UCSD-AML1 (cell line): ENCODE measurements at regions not wholly inside any gene's neighbourhood (a gene's known extent, or its start where the extent isn't known, plus 50 kb on each side); places are given as distances from the start of the nearest gene placed in this dataset.
"Not testable (repeated sequence)": the region's sequence is repeated elsewhere in the genome, so short reads cannot be mapped to it uniquely, and the experiment has no call there.

Source experiments
- DNase-seq: peaks from one replicate; lab custom pipeline; 2025; ENCODE audit not compliant: unreplicated experiment; lab: John Stamatoyannopoulos, UW

GRCh38 chrX:129361576-129361975, 161.7 kb downstream of the SMARCA1 start:
- DNase-seq: no peak

DNA sequence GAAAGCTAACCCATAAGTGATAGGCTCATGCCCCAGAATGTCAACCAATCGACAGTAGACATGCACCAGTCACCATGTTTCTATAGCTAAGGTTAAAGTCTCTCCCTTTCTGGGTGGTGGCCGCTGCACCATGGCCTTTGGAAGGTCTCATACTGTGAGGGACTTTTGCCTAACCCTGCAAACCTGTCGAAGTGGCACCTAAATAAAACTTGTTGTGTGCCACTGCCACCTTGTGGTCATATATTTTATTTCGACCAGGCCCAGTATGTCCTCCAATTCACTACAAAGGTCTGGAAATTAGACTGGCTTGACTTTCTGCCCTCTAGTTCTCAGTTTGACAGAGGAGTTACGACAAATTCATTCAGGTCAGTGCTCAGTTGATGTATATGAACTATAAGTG, 163.1 kb downstream of the SMARCA1 start:
- peak; percentile 17 for DNase-seq

DNA sequence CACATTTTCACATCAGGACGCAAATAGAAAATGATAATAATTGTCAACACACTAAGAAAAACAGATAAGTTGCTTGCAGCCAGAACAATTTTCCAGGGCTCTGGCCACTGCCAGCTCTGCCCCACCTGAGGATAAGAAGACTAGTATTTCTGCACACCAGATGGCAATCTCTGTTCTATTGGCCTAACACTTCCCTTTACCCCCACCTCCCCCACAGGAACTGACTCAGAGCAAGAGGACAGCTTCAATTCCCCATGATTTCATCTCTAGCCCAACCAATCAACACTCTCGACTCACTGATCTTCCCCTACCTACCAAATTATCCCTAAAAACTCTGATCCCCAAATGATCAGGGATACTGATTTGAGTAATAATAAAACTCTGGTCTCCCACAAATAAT, 164.0 kb downstream of the SMARCA1 start:
- DNase-seq: no peak

DNA sequence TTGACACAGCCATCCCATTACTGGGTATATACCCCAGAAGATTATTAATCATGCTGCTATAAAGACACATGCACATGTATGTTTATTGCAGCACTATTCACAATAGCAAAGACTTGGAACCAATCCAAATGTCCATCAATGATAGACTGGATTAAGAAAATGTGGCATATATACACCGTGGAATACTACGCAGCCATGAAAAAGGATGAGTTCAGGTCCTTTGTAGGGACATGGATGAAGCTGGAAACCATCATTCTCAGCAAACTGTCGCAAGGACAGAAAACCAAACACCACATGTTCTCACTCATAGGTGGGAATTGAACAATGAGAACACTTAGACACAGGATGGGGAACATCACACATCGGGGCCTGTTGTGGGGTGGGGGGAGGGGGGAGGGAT, 165.9 kb downstream of the SMARCA1 start:
- not testable (repeated sequence) for DNase-seq

DNA sequence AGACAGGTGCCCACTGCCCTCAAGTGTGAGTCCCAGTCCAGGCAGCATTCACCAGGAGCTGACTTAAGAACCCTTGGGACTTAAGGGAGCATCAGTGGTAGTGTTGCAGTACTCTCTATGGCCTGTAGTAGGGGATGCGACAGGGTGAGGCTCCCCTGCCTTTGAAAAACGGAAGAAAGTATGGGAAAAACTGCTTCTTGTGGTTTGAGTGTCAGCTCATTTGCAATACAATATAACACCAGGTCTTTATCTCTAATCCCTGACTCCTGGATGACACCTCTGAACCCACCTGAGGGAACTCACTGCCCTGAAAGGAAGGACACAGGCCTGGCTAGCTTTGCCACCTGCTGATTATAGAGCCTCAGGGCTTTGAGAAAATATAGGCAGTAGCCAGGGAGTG, 176.0 kb downstream of the SMARCA1 start:
- no peak for DNase-seq

DNA sequence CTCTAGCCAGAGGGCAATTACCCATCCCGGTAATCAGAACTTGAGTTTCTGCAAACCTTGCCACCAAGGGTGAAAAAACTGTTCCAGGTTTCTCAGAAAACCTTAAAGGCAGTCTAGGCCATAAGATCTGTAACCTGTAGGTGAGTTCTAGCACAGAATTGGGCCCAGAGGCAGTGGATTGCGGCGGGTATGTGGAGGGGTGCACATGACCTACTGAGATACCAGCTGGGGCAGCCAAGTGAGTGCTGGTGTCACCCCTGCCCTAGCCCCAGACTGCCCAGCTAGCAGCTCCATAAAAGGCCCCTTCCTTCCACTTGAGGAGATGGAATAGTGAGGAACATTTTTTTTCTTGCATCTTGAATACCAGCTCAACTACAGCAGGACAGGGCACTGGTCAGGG, 176.7 kb downstream of the SMARCA1 start:
- no peak for DNase-seq

DNA sequence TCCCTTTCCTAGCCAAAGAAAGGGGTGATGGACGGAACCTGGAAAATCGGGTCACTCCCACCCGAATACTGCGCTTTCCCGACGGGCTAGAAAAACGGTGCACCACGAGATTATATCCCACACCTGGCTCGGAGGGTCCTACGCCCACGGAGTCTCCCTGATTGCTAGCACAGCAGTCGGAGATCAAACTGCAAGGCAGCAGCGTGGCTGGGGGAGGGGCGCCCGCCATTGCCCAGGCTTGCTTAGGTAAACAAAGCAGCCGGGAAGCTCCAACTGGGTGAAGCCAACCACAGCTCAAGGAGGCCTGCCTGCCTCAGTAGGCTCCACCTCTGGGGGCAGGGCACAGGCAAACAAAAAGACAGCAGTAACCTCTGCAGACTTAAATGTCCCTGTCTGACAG, 186.0 kb downstream of the SMARCA1 start:
- not testable (repeated sequence) for DNase-seq

DNA sequence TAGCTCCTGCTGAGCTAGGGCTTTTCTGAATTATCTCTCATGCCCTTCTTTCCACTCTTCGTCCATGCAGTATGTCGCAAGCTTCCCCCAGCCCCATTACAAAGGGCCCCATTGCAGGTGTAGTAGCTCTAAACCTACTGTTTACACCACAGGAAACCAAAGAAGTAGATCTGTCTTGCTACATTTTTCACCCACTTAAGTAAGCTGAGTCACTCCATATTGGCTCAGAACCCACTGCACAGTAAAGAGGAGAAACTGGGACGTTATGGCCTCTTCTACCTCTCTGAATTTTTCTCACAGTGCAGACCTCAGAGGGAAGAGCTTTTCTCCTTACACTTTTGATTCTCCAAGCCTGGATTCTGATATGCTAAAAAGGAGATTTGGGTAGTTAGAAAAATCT, 200.2 kb downstream of the SMARCA1 start:
- no peak for DNase-seq

DNA sequence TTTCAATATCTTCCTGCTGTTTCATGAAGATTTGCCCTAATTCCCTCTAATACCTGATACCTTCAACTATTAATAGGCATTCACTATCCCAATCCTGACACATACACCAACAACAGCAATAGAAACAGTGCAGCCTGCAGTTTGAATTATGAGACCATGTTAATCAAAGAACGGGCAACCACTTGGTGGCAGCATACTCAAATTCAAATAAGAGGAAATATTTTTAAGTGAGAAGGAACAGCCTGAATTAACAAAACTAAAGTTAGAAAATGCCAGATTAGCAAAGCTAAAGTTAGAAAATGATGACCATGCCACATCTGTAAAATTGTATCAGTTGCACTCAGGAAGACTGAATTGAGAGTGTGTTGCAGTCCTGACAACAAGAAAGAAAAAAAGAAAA, 204.9 kb downstream of the SMARCA1 start:
- DNase-seq: no peak

GRCh38 chrX:129316461-129316860, 206.8 kb downstream of the SMARCA1 start:
- DNase-seq: no peak

- no peak for DNase-seq
These were observed 213.3 kb downstream of the SMARCA1 start for GRCh38 chrX:129310000-129310399.

GRCh38 chrX:129262912-129263311, 260.4 kb downstream of the SMARCA1 start:
- no peak for DNase-seq

- peak; percentile 10 for DNase-seq
These were observed 267.8 kb downstream of the SMARCA1 start for GRCh38 chrX:129255516-129255915.

DNA sequence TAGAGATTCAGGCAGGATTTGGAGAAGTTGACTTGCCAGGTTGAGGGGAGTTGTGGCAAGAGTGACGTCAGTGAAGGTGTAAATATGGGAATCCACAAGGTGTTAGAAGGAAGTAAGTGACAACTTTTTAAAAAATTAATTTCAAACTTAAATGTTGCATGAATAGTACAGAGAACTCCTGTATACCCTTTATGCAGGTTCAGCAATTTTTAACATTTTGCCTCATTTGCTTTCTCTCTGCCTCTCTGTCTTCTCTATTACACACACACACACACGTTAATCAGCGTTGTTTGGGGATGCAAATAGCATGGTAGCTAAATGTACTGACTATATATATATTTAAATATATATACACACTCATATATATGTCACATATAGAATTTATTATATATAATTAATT, 273.7 kb downstream of the SMARCA1 start:
- no peak for DNase-seq

DNA sequence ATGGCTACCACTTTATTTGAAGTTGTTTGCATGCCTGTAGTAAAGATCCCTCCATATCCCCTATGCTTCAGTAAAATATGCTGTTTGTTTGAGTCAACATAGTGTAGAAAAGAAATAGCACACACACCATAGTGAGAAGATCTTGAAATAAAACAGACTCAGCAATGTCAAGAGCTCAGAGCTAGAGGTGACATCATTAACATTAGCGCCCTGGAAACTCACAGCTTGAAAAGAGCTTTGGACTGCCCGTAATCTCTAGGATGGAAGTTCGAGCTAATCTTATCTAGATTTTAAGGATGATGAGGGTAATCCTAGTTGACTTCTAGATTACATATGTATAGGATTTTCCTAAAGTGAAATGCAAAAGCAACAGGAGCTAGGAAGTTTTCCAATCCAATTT, 275.6 kb downstream of the SMARCA1 start:
- no peak for DNase-seq

- DNase-seq: no peak
These were observed 283.9 kb downstream of the SMARCA1 start for GRCh38 chrX:129239371-129239770.

- no peak for DNase-seq
These were observed 285.3 kb downstream of the SMARCA1 start for GRCh38 chrX:129238011-129238410.

- no peak for DNase-seq
These were observed 287.4 kb downstream of the SMARCA1 start for GRCh38 chrX:129235903-129236302.

DNA sequence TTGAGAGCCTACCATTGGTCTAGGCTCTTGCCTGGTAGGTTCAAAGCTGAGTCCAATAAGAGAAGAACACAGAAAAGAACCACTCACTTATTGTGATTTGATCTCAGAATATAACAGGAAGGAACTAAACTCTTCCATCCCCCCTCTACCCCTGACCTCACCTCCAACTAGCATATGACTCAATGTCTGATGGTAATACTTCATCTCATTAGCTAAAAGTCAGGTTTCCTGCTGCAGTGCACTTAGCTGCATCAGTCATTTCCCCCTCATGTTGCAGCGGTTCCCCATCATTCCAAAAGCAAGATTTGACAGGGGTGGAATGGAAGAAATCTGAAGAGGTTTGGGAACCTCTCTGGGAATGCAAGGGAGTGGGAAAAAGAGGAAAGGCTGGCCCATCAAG, 289.5 kb downstream of the SMARCA1 start:
- no peak for DNase-seq

DNA sequence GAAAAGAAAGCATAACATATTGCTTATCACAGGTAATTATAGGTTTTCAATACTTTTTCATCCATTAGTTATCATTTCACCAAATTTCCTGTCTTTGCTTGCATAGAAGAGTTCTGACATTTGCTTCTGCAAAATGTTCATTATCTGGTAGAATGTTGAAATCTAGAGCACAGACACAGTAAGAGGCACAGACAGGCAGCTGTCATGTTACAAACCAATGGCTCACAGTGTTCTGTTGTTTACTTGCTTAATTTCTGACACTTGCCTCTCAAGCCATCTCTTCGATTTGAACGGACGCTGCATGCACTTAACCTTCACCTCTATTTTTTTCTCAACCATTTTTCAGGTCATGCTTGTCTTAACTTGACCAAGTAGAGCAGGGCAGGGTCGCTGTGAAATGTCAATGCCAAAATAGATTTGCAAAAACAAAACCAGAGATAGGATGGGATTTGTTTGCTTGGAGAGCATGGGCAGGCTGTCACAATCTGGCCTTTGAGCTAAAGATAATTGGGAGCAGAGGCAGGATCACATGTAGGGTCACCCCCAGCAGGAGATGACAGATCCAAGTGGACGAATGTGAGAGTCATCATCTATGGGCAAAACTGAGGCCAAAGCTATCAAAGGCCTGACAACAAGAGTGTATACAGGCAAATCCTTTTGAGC, 292.3 kb downstream of the SMARCA1 start:
- no peak for DNase-seq

DNA sequence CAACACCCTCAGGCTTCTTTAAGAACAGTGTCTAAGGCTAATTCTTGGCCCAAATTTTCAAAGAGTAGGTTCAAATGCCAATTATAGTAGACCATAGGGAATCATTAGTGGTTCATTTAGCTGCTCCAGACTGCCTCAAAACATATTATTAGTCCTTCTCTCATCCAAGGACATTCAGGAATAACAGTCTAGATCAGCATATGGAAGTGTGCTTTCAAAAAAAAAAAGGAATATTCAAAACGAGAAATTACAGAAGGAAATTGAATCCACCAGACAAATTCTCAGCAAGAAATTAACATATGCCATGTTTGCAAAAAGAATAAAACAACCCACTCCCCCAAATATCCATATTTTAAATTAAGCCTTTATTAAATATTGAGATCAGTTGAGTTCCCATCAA, 293.1 kb downstream of the SMARCA1 start:
- no peak for DNase-seq

DNA sequence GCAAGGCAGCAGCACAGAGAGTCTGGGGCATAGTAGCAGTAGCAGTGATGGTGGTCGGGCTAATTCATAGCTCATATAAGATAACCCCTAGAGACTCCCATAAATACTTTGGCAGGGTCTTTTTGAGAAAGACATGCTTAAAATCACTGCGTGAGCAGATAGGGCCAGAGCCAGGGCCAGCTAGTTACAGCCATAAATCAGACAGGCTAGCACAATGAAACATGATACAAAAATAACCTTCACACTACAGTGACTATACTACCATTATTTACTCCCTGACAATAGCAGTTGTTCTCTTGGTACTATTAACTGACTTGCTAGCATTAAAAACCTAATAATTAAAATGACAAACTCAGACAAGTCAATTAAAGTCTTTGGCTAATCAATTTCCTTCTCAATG, 295.9 kb downstream of the SMARCA1 start:
- DNase-seq: no peak

DNA sequence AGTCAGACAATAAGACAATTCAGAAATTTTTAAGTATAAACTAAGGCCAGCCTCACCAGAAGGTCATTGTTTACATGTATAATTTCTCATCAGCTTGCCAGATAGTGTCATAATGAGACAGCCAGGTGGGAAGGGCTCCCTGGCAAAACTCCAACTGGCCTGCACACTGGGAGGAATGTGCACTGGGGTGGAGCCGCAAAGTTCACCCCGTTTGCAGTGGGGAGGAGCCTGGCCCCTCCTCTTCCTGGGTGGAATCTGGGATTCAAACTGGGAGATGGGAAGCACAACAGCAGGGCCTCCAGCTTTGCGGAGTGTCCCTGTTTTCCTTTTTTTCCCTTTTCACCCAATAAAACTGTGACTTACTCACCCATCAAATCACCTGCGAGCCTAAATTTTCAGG, 329.9 kb downstream of the SMARCA1 start:
- no peak for DNase-seq

DNA sequence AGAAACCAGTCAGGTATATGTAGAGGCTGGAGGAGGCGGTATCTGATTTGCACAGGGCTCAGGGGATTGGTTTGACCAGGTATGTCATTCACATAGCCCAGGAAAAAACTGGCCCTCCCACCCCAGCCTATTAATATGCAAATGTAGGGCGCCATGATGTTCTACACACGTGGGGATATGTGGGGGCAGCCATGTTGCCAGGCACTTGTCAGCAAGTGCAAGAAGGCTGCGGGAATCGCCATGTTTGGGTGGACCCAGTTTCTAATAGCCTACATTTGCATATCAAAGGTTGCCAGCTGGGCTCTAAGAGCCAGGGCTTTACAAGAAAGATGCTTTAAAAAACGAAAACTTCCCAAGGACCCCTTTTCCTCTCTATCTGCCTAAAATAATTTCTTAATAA, 335.1 kb downstream of the SMARCA1 start:
- DNase-seq: no peak
